Mucosa of descending colon (tissue), 3 donors: ENCODE measurements at regions not wholly inside any gene's neighbourhood (a gene's known extent, or its start where the extent isn't known, plus 50 kb on each side); places are given as distances from the start of the nearest gene placed in this dataset.

ENCODE experiments used
- ATAC-seq: fragments of 200-7000 bp; cut with Tn5 transposase; one replicate; pipeline ENCODE4 v1.9.1; 2020; ENCODE audit warnings: mild to moderate bottlenecking, moderate library complexity
- DNase-seq, 3 donors: peaks; one replicate each; pipeline ENCODE4 v3.0.0-alpha.2; 2020
- H3K36me3 ChIP-seq: fragments of 200-600 bp; one replicate; pipeline ENCODE4 v1.8.0; 2021; ENCODE audit warnings: low read depth, mild to moderate bottlenecking
- H3K4me1 ChIP-seq: fragments of 200-600 bp; one replicate; pipeline ENCODE4 v1.8.0; 2021; ENCODE audit warnings: low read depth, mild to moderate bottlenecking
- H3K4me3 ChIP-seq: fragments of 200-600 bp; one replicate; pipeline ENCODE4 v1.8.0; 2021; ENCODE audit warnings: mild to moderate bottlenecking
- H3K9me3 ChIP-seq: fragments of 200-600 bp; one replicate; pipeline ENCODE4 v1.8.0; 2021; ENCODE audit warnings: mild to moderate bottlenecking
- CTCF ChIP-seq: fragments of 200-600 bp; IDR thresholded peaks from one replicate; pipeline ENCODE4 v1.8.0; 2022; ENCODE audit warnings: antibody characterized with exemption, mild to moderate bottlenecking
- intact Hi-C, 2 donors: fragments of 100-400 bp; cut with DNase I in 1 of 2; cut with micrococcal nuclease in 1 of 2; formaldehyde crosslinking; loops; one replicate each; pipeline versions ENCODE4 v1.11.0 to v1.11.1; 2022; cut with DNase I, micrococcal nuclease
- donor health status: DM: no; HTN: no; CAD: no; lungs with moderate emphysema.
- donor health status: DM: no; HTN: no; CAD: no.
- donor health status: DM: no; HTN: yes; CAD: no.

- TF ChIP-seq CTCF = no peak
- intact Hi-C loops = no loop called here
- H3K36me3 ChIP-seq = no peaks in the 10 kb centered on the region
- H3K4me3 ChIP-seq = no peak overlapping the region
- no peaks in the 10 kb centered on the region for H3K9me3 ChIP-seq
- ATAC-seq = no peak
- DNase-seq = no peak
- no peaks in the 10 kb centered on the region for H3K4me1 ChIP-seq
Observed at GRCh38 chr14:98233656-98234055, 1038.3 kb downstream of the BCL11B start.

GRCh38 chr14:98234208-98234607 is 1037.8 kb downstream of the BCL11B start:
- no peak for DNase-seq
- TF ChIP-seq CTCF = no peak
- Histone ChIP-seq H3K36me3 (no peaks in the 10 kb centered on the region), H3K4me1 (no peaks in the 10 kb centered on the region), H3K9me3 (no peaks in the 10 kb centered on the region), H3K4me3 (no peak overlapping the region)
- no peak for ATAC-seq
- intact Hi-C loops = no loop called here

GRCh38 chr14:98236314-98236713 is 1035.7 kb downstream of the BCL11B start:
- no peak for TF ChIP-seq CTCF
- DNase-seq = no peak
- ATAC-seq = no peak
- no peak overlapping the region for H3K4me3 ChIP-seq
- no peaks in the 10 kb centered on the region for H3K9me3 ChIP-seq
- intact Hi-C loops = no loop called here
- no peaks in the 10 kb centered on the region for H3K36me3 ChIP-seq
- H3K4me1 ChIP-seq = no peaks in the 10 kb centered on the region

- no peak for TF ChIP-seq CTCF
- no peak for ATAC-seq
- H3K9me3 ChIP-seq = no peaks in the 10 kb centered on the region
Observed at GRCh38 chr14:98237939-98238338, 1034.1 kb downstream of the BCL11B start.

GRCh38 chr14:98240376-98240775 is 1031.6 kb downstream of the BCL11B start:
- H3K4me1 ChIP-seq = peaks cover 11% of the 10 kb centered on the region
- intact Hi-C loops = no loop called here
- no peaks in the 10 kb centered on the region for H3K36me3 ChIP-seq
- no peaks in the 10 kb centered on the region for H3K9me3 ChIP-seq
- DNase-seq (no peak), ATAC-seq (no peak)
- no peak overlapping the region for H3K4me3 ChIP-seq
- TF ChIP-seq CTCF = no peak

More at GRCh38 chr14:98237939-98238338, 1034.1 kb downstream of the BCL11B start:
- no peak for DNase-seq
- no peaks in the 10 kb centered on the region for H3K36me3 ChIP-seq
- no peak overlapping the region for H3K4me3 ChIP-seq
- H3K4me1 ChIP-seq = no peaks in the 10 kb centered on the region
- intact Hi-C loops = no loop called here

GRCh38 chr14:98242903-98243302 is 1029.1 kb downstream of the BCL11B start:
- ATAC-seq = peak; percentile 34
- intact Hi-C loops = no loop called here
- H3K36me3 ChIP-seq = no peaks in the 10 kb centered on the region
- no peaks in the 10 kb centered on the region for H3K9me3 ChIP-seq
- TF ChIP-seq CTCF = no peak
- DNase-seq = peak in 2 of 3 donors; percentile 21 to 39
- H3K4me1 ChIP-seq = peaks cover 11% of the 10 kb centered on the region
- H3K4me3 ChIP-seq = no peak overlapping the region
